ENCODE measurements at regions not wholly inside any gene's neighbourhood (a gene's known extent, or its start where the extent isn't known, plus 50 kb on each side); places are given as distances from the start of the nearest gene placed in this dataset.

DNA sequence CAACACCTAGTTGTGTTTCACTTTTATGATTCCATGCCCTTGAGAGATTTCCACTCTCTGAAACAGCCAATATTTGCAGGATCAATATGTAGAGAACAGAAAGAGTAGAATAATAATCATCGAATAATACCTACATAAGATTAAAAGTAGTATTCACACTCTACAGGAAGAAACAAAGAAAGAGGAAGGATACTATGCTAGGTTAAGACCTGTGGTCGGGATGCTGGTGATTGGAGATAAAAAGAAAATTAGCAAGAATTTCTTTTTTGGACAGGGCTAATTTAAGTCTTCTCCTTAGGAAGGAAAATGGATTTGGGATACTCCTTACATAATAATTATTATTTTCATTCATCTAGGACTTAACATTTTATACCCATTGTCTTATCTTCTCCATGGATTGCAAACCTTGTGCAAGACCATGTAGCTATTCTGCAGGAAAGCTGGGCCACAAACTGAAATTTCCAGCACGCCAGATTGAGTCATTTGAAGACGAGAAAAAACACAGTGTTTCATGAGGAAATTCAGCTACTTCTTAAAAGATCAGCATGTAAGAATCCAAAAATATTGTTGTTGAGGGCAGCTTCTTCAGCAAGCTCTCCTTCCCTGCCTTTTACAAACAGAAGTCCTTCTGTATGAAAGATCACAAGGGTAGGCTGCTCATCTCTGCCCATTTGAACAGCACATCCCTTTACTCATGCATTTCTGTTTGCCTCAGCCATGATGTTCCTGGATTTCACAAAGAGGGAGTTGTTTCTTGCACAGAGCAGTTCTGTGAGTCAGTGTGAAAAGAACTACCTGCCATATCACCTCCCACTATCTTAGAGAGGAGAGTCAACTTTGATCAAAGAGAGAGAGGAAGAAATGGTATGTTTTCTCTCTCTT lies 90.7 kb downstream of the FAM76B start:
- Histone ChIP-seq H3K4me2 (no peak overlapping the region), H3K27ac (peak overlapping the region; percentile 29), H3K9me2 (replicated peaks; ENCODE audit: insufficient read depth) (no peaks in the 10 kb centered on the region), H3K4me3 (no peak overlapping the region), H4K20me1 (ENCODE audit: insufficient read depth, poor library complexity, severe bottlenecking) (no peaks in the 10 kb centered on the region), H3K36me3 (replicated peaks; ENCODE audit: insufficient read depth, low read depth) (no peaks in the 10 kb centered on the region), H2AFZ (no peak overlapping the region), H3K4me1 (ENCODE audit: insufficient read depth) (peaks cover 11% of the 10 kb centered on the region), H3K9me3 (ENCODE audit: low read depth) (no peaks in the 10 kb centered on the region), H3K79me2 (no peaks in the 10 kb centered on the region), H3K27me3 (no peaks in the 10 kb centered on the region)
- WGBS (ENCODE audit: low lambda C conversion rate, missing lambda C conversion rate), result 82% methylated on average over 4 of the region's 4 CpGs
- TF ChIP-seq, protein P1, sequence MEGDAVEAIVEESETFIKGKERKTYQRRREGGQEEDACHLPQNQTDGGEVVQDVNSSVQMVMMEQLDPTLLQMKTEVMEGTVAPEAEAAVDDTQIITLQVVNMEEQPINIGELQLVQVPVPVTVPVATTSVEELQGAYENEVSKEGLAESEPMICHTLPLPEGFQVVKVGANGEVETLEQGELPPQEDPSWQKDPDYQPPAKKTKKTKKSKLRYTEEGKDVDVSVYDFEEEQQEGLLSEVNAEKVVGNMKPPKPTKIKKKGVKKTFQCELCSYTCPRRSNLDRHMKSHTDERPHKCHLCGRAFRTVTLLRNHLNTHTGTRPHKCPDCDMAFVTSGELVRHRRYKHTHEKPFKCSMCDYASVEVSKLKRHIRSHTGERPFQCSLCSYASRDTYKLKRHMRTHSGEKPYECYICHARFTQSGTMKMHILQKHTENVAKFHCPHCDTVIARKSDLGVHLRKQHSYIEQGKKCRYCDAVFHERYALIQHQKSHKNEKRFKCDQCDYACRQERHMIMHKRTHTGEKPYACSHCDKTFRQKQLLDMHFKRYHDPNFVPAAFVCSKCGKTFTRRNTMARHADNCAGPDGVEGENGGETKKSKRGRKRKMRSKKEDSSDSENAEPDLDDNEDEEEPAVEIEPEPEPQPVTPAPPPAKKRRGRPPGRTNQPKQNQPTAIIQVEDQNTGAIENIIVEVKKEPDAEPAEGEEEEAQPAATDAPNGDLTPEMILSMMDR (IDR thresholded peaks at IDR 0.05; ENCODE audit: poor library complexity), result no peak
- TF ChIP-seq EZH2phosphoT487 (IDR thresholded peaks at IDR 0.05; ENCODE audit: low read depth, severe bottlenecking, unreplicated experiment), result no peak
- TF ChIP-seq EZH2 (IDR thresholded peaks at IDR 0.05; ENCODE audit: borderline replicate concordance), result no peak
- peak; percentile 20 for DNase-seq (ENCODE audit: low spot score)

DNA sequence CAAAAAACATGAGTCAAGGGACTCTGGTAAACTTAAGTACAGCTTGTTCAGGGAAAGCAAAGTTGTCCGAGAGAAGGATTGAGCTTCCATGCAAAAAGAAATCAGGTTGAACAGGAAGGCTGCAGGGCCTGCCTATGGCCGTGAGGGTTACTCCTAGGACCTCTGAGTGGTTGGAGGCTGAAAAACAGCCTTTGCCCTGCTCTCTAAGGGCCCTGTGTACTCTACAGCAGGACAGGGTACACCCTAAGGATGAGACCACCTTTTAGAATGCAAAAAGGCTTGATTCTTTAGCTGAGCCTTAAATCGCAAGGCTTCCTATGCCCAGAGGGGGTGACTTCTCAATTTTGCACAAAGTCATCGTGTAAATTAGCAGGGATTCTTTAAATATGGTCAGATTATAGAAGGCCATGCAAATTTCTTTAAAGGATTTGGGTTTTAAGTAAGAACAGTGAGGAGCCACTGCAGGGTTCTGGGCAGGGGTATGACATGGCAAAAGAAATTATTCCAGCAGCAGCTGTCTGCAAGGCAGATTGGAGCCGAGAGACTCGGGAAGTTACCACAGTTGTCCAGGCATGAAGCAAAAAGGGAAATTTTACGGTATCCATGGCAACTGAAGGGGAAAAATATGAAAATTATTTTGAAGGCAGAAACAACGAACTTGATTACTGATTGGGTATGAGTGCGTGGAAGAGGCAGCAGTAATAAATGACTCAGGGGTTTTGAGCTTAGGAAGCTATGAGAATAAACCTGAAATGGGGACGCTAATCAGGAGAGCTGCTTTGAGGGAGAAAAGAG lies 91.8 kb downstream of the FAM76B start:
- peak overlapping the region; percentile 29 for H3K27ac ChIP-seq
- H3K27me3 ChIP-seq, result no peaks in the 10 kb centered on the region
- no peaks in the 10 kb centered on the region for H4K20me1 ChIP-seq (ENCODE audit: insufficient read depth, poor library complexity, severe bottlenecking)
- H3K9me2 ChIP-seq (replicated peaks; ENCODE audit: insufficient read depth), result no peaks in the 10 kb centered on the region
- whole genome bisulfite sequencing (ENCODE audit: low lambda C conversion rate, missing lambda C conversion rate), result 89% methylated on average over 10 of the region's 10 CpGs
- no peak overlapping the region for H3K4me3 ChIP-seq
- no peaks in the 10 kb centered on the region for H3K79me2 ChIP-seq
- H3K4me1 ChIP-seq (ENCODE audit: insufficient read depth), result peaks cover 1% of the 10 kb centered on the region
- no peaks in the 10 kb centered on the region for H3K9me3 ChIP-seq (ENCODE audit: low read depth)
- H2AFZ ChIP-seq, result no peak overlapping the region
- H3K4me2 ChIP-seq, result no peak overlapping the region
- TF ChIP-seq, protein P1 (IDR thresholded peaks at IDR 0.05; ENCODE audit: poor library complexity), result no peak
- TF ChIP-seq EZH2 (IDR thresholded peaks at IDR 0.05; ENCODE audit: borderline replicate concordance), result no peak
- no peak for TF ChIP-seq EZH2phosphoT487 (IDR thresholded peaks at IDR 0.05; ENCODE audit: low read depth, severe bottlenecking, unreplicated experiment)
- no peak for DNase-seq (ENCODE audit: low spot score)
- no peaks in the 10 kb centered on the region for H3K36me3 ChIP-seq (replicated peaks; ENCODE audit: insufficient read depth, low read depth)

DNA sequence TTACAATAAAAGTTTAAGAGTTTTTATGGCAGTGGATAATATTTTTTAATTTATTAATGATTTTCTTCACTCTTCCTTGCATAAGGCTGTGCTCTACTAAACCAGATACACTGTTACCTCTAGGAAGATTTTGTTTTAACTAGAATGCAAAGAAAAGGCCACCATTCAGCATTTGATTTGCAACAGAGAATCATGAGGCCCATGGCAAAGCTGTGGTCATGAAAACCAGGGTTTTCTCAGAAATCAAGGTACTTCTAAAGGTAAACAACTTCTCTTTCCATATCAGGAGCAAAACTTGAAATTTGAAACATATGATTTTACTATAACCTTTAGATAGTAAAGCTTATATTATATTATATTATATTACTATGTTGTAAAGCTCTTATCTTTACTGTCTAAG lies 94.4 kb downstream of the FAM76B start:
- H3K27ac ChIP-seq, result no peak overlapping the region
- H3K4me1 ChIP-seq (ENCODE audit: insufficient read depth), result no peaks in the 10 kb centered on the region
- no peaks in the 10 kb centered on the region for H3K27me3 ChIP-seq

More for the DNA sequence above, 94.4 kb downstream of the FAM76B start:
- no peak for TF ChIP-seq EZH2 (IDR thresholded peaks at IDR 0.05; ENCODE audit: borderline replicate concordance)
- no peak for TF ChIP-seq EZH2phosphoT487 (IDR thresholded peaks at IDR 0.05; ENCODE audit: low read depth, severe bottlenecking, unreplicated experiment)
- TF ChIP-seq, protein P1 (IDR thresholded peaks at IDR 0.05; ENCODE audit: poor library complexity), result no peak
- Histone ChIP-seq H4K20me1 (ENCODE audit: insufficient read depth, poor library complexity, severe bottlenecking) (no peaks in the 10 kb centered on the region), H3K4me2 (no peak overlapping the region), H2AFZ (no peak overlapping the region), H3K79me2 (no peaks in the 10 kb centered on the region), H3K9me3 (ENCODE audit: low read depth) (no peaks in the 10 kb centered on the region), H3K4me3 (no peak overlapping the region), H3K9me2 (replicated peaks; ENCODE audit: insufficient read depth) (no peaks in the 10 kb centered on the region), H3K36me3 (replicated peaks; ENCODE audit: insufficient read depth, low read depth) (no peaks in the 10 kb centered on the region)
- no peak for DNase-seq (ENCODE audit: low spot score)
